GM18870 (cell line): ENCODE measurements at regions not wholly inside any gene's neighbourhood (a gene's known extent, or its start where the extent isn't known, plus 50 kb on each side); places are given as distances from the start of the nearest gene placed in this dataset.
"Not testable (repeated sequence)": the region's sequence is repeated elsewhere in the genome, so short reads cannot be mapped to it uniquely, and the experiment has no call there.

ENCODE experiments used
- ATAC-seq: cut with Tn5 transposase; IDR thresholded peaks from one replicate; pipeline ENCODE4 v1.9.1; 2021; ENCODE audit warnings: moderate library complexity; ENCODE audit not compliant: unreplicated experiment

DNA sequence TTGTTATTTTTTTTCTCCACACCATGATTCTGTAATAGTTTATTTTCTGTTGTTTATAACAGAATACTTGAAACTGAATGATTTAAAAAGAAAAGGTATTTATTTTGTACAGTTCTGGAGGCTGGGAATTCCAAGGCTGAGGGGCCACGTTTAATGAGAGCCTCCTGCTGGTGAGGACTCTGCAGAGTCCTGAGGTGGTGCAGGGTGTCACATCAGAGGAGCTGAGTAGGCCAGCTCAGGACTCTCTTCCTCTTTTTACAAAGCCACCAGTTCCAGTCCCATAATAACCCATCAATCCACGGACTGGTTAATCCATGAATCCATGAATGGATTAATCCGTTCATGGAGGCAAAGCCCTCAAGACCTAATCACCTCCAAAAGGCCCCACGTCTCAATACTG, 71.6 kb downstream of the TFAP2A start:
- no peak for ATAC-seq

DNA sequence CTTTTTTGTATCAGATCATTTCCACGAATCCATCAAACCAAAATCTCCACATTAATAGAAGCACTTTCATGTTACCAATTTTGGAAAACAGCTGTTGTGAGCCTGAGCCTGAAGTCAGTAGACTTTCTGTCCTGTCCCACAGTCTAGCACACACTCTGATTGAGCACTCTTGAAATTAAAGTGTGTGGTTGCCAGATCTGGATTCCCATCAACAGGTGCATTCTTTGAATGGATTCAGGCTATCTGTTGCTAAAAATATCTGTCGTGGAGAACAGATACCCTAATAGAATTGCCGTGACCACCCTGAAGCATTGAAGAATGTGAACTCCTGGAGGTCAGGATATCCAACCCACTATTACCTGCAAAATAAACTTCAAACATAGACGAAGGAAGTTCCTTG, 73.3 kb downstream of the TFAP2A start:
- no peak for ATAC-seq

DNA sequence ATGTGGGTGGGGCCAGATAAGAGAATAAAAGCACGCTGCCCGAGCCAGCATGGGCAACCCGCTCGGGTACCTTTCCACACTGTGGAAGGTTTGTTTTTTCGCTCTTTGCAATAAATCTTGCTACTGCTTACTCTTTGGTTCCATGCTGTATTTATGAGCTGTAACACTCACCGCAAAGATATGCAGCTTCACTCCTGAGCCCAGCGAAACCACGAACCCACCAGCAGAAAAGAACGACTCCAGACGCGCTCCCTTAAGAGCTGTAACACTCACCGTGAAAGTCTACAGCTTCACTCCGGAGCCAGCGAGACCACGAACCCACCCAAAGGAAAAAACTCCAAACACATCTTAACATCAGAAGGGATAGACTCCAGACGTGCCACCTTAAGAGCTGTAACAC, 76.7 kb downstream of the TFAP2A start:
- ATAC-seq: no peak

DNA sequence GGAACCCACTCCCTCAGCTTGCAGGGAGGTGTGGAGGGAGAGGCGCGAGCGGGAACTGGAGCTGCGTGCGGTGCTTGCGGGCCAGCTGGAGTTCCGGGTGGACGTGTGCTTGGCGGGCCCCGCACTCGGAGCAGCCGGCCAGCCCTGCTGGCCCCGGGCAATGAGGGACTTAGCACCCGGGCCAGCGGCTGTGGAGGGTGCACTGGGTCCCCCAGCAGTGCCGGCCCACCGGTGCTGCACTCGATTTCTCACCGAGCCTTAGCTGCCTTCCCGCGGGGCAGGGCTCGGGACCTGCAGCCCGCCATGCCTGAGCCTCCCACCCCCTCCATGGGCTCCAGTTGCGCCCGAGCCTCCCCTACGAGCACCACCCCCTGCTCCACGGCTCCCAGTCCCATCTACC, 77.5 kb downstream of the TFAP2A start:
- ATAC-seq: not testable (repeated sequence)

DNA sequence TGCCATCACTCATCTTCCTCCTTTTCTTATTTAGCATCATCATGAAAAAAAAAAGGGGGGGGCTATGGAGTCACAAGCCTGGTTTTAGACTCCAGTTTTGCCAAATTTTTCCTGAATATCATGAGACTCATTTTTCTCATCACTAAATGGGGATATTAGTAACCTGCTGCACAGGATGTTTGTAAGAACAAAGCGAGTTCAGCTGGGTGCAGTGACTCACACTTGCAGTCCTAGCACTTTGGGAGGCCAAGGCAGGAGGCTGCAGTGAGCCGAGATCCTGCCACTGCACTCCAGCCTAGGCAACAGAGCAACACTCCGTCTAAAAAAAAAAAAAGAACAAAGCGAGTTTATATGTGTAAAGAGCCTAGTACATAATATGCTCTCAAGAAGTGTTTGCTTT, 82.8 kb downstream of the TFAP2A start:
- no peak for ATAC-seq

DNA sequence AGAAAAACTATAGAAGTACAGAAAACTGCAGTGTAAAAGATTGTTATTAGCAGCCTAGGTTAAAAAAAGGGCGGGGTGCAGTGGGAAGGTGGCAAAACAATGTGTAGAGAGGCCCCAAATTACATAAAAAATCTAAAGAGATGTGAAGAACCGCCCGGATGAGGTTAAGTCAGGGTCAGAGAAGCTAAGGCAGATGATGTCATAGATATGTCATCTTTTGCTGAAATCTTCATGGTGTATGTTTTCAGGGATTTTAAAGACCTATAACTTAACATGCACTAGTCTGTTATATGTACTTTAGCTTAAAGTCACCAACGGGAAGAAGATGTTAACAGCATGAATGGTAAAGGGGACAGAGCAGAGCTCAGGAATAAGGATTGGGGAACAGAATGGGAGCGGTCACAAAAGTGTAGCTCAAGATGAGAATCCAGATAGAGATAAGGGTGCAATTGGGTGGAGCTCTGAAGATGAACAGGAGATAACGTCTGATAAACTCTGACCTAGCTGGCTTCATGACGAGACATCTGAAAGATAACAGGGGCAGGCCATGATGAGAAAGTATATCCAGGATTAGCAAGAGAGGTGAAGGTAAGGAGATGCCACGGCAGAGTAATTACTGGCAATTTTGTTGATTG, 83.4 kb downstream of the TFAP2A start:
- no peak for ATAC-seq

DNA sequence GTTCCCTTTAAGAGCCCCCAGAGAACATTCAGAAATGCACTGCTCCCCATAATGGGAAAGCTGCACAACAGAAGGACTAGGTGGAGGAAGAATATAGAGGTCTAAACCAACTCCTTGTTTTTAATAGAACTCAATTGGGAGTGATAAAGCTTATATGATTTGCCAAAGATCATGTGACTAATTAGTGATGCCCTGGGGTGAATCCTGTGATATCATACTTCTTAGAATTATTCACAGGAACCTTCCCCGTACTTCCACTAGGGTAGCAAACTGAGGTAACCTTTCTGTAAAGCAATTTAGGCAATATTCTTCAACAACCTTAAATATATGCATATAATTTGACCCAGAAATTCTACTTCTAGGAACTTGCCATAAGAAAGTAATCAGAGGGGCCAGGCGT, 84.4 kb downstream of the TFAP2A start:
- ATAC-seq: no peak

DNA sequence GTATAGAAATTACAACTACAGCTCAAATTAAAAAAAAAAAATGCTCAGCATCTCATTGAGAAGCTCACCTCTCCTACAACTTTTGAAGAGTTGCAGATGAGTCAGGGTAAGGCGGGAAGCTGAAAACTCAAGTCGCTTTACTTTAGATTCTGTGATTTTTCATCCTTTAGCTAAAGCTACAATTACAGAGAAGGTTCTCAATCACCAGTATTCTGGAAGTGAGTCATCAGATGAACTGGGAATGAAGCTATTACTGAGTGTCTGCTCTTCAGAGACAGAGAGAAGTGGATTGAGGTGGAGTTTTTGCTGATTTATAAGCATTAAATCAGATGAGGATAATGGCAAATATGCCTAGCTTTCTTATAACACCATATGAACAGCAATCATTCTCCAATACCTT, 91.9 kb downstream of the TFAP2A start:
- no peak for ATAC-seq

DNA sequence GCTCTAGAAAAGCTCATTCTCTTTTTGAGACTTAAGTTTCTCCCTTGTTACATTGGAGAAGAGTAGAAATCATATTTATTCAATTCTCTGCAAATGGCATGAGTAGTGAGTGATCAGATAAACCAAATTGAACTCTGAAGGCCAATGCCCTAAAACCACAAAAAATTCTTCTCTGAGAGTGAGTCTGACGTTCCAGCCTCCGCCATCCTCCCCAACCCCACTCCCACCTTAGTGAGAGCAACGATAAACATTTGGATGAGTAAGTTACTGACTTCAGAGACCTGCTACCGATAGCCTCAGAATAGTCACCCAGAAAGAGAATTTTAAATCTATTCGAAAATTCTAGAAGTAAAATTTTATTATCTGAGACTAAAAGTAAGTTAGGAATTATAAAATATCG, 94.6 kb downstream of the TFAP2A start:
- no peak for ATAC-seq

DNA sequence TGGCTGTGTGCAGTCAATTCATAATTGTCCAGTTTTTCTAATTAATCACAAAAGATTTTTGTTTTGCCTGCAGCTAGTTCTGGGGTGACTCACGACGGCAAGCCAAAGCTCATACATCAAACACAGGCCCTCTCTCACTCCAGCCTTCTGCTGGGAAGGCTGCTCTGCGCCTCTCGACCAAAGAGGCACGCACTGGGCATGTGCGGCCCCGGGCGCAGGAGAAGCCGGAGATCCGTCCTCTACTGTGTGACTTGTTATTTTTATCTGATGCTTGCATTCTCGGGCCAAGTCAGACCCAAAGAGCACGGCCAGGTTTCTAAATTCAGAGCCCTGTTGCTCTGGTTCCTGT, 98.5 kb downstream of the TFAP2A start:
- no peak for ATAC-seq

DNA sequence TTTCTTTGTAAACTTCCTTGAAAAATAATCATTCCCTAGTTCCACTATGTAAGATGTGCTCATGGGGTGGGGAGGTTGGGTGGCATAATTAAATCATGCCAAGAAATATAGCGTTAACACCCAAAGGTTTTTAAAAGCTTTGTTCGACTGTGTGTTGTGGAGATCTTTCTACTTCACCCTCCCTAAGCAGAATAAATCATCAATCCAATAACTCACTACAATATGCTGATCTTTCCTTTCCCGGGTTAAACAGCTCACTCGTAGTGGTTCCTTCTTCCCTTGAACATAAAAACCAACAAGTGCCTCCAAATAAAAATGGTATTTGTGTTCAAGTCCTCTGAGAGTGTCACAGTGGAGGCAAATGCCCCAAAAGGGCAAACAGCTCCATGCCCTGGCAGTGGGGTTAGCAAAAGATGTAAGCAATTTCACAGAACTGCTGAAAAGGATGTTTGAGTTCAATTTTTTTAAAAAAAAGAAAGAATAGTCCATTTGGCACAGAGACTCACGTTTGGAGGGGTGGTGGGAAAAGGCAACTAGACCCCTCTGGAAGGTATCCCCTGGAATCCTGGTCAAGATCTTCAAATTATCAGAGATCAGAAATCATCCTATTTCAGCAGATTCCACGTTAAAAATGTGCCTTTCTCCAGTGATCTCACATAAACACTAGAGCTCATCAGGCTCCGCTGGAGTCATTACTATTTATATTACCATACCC, 99.1 kb downstream of the TFAP2A start:
- ATAC-seq: no peak

DNA sequence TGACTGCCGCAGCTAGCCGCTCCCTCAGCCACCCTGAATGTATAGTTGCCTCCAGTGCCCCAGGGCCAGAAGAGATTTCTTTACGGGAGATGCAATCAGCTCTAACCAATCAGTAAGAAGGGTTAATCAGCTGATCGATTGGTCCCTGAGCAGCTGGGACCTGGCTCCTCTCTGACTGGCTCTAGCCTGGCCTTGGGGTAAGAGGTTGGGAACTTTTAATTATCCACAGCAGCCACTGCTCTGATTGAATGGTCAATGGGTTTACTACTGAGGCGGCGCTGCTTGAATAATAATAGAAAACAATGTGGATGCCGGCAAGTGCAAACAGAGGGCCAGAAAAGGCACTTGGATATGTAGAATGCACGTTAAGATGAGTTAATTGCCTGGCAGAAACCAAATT, 99.8 kb downstream of the TFAP2A start:
- no peak for ATAC-seq

DNA sequence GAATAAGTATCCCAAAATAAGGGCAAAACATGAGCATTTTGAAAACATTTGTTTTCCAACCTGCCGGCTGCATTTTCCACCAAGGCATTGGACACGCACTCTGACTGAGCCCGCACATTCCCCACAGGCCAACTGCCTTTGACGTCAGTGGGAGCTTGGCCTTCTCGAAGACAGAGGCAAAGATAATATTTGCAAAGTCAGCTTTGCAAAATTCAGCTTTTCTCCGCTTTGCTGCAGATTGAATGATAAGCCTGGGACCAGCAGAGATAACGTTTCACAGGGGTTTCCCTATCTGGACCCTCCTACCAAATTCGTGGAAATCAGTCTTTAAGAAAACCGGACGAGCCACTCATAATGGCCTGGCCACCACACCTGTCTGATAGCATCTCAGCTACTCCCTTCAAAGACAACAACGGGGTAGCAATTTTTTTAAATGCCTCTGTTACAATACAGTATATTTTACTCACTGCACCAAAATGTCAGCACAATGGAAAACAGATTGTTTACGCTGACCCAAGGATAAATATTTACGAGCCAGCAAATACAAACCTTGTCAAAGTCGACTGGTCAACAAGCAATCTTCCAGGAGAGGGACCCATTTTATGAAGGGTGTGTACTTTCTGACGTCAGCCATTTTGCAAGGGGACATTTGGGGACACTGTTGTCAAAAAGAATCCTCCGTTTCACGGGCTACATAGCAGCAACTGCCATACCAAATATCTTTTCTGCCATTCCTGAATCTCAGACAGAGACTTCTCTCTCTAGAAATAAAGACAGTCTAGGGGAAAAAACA, 100.5 kb downstream of the TFAP2A start:
- no peak for ATAC-seq

DNA sequence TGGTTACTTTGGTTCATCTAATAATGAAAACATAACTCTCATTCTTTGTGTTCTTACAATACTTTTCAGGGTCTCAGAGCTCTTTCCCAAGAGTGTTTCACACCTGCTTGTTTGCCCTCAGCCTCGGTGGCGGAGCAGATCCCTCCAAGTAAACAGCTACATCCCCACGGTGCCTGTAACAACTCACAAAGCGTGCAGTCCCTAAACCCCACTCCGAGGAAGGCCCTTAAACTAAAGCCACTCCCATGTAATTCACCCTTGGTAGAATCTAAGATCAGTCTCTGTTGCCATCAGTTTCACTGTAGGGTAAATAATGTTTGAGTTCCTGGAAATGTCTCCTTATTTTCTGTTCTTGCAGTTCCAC, 101.1 kb downstream of the TFAP2A start:
- no peak for ATAC-seq

DNA sequence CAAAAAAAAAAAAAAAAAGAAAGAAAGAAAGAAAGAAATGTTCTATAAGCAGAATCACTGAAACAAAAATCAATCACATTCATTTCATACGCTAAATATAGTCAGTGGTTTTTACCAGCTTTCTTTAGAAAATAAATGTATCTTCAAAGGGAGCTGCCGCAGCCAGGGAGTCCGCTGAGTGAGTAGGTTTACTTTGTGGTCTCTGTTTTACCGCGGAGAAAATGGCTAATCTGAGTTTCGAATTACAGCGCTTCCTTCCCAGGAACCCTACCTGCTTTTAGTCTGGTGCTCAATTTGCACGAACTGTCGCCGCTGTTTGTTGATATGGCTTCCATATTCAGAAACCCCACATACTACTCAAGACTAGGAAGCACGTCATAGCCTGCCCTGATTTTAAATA, 102.4 kb downstream of the TFAP2A start:
- ATAC-seq: no peak

DNA sequence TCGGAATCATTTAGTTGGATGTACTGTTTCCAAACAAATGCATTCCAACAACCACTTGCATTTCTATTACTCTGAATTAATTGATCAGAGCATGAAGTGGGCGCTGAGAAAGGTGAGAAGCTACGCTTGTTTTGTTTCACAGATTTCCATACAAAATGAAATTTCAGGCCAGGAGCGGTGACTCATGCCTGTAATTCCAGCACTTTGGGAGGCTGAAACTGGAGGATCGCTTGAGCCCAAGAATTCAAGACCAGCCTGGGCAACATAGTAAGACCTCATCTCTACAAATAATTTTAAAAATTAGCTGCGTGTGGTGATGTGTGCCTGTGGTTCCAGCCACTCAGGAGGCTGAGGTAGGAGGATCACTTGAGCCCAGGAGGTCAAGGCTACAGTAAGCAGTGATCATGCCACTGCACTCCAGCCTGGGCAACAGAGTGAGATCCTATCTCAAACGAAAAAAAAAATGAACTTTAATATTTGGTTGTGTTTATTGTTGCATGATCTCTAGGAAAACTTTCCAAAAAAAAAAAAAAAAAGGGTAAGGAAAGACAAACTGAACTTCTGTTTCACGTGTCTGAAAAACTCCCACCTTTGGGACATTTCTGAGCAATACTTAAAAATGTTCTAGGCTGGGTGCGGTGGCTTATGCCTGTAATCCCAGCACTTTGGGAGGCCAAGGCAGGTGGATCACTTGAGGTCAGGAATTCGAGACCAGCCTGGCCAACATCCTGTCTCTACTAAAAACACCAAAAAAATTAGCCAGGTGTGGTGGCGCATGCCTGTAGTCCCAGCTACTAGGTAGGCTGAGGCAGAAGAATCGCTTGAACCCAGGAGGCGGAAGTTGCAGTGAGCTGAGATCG, 103.1 kb downstream of the TFAP2A start:
- ATAC-seq: not testable (repeated sequence)

DNA sequence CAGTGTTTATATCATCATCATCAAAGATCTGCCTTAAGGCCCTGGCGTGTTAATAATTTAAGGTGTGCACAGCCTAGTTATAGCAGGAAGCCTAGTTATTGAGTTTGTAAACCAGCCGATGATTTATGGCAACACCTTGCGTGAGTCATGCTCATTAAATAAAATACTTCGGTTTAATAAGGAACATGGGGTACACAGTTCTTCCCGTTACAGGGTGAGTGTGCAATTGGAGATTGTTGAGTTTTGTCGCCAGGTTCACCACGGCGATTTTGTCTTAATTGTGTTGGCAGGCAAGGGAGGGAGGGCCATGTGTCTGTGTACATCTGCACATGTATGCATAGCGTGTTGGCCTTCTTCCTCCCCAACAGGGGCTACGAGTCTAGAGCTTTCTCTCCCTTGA, 104.0 kb downstream of the TFAP2A start:
- ATAC-seq: no peak

DNA sequence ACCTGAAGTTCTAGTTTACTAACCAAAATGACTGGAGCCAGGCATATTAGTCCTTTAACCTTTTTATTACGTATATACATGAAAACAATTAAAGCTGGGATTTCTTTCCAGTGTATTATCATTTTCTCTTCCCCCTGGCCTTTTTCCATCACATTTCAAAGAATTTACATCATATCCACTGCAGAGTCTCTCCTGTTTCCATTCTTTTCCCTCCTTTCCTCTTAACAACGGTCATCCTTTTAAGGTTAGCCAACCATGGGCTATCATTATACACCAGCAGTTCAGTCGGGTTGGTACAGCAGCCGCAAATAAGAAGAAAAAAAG, 104.6 kb downstream of the TFAP2A start:
- no peak for ATAC-seq

DNA sequence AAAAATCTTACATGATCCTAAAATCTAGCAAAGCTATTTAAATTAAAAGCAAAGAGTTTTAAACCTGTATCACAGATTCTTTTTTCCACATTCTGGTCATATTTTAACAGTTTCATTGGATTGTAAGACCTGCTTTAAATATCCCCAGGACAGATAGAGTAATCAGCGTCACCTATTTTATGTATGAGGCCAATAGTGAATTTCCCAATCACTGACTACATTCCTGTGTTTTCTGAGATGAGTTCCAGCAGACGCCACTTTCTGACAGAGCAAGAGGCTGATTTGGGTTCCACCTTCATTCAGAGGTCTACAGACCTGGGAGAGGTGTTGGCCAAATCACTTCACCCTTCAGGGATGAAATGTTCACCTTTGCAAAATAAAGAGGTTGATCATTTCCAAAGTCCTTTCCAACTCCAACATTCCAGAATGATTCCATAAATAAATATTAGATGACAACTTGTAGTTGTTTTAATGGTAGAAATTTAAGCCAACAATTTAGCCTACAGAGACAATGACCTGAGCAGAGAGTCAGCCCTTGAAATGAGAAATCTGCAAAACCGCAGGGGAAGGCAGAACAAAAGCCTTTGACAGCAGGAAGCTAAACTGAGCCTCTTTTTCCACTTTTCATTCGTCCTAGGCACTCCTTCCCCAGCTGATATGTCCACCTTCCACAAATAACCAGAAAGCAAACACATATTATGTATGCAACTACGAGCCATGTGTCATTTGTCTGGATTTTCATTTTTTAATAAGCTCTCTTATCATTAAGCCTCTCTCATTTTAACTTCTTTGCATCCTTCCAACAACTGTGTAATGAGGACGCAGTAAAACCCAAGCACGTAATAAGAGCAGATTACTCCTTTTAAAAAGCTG, 105.2 kb downstream of the TFAP2A start:
- ATAC-seq: no peak

DNA sequence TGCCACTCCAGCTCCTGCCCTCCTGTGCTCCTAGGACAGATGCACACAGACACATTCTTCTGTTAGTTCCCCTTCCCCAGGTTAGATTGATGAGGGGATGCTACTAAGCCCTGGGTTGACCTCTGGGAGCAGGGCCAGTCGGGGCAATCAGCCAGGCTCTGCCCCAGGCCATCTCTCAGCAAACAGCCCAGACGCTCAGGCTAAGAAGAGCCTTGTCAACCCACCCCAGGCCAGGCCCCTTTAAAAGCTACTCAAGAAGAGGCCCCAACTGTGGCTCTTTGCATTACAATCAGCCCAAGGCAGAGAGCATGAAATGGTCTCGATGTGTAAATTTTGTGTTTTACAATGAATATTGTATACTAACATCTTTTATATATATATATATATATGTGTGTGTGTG, 107.4 kb downstream of the TFAP2A start:
- no peak for ATAC-seq

DNA sequence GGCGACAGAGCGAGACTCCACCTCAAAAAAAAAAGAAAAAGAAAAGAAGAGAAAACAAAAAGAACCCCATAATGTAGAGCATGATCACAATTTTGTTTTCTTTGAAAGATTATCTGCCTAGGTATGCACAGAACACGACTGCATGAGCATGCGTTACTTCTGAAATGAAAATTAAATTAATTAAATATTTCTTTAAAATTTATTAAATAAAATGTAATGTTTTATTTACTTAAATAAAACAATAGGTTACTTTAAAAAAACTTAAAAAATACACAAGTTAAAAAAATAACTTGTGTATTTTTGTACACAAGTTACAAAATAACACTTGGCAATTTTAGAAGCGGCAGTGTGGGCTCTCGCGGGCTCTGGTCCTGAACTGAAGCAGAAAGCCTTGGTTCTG, 107.8 kb downstream of the TFAP2A start:
- no peak for ATAC-seq
